ENCODE measurements at regions not wholly inside any gene's neighbourhood (a gene's known extent, or its start where the extent isn't known, plus 50 kb on each side); places are given as distances from the start of the nearest gene placed in this dataset.

DNA sequence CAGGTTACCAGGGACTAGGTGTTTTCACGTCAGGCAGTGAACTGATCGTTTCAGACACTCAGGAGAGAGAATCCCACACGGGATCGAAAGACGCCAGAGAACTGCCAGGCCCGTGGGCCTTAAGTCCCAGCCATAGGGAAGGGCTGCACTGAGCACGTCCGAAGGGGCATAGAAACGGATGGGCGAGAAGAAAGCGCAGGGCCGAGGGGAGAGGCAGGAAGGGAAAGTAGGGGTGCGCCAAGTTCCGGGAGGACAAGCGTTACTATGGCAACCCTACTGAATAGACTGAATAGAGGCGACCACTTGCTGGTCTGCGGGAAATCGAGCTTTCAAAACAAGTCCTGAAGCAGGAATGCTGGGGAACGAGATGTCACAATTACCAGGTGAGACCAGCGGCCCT is 421.3 kb upstream of the NUPR2 start:
- no peak for TF ChIP-seq EZH2 (IDR thresholded peaks at IDR 0.05; ENCODE audit: borderline replicate concordance, low read length)
- TF ChIP-seq, protein P1, sequence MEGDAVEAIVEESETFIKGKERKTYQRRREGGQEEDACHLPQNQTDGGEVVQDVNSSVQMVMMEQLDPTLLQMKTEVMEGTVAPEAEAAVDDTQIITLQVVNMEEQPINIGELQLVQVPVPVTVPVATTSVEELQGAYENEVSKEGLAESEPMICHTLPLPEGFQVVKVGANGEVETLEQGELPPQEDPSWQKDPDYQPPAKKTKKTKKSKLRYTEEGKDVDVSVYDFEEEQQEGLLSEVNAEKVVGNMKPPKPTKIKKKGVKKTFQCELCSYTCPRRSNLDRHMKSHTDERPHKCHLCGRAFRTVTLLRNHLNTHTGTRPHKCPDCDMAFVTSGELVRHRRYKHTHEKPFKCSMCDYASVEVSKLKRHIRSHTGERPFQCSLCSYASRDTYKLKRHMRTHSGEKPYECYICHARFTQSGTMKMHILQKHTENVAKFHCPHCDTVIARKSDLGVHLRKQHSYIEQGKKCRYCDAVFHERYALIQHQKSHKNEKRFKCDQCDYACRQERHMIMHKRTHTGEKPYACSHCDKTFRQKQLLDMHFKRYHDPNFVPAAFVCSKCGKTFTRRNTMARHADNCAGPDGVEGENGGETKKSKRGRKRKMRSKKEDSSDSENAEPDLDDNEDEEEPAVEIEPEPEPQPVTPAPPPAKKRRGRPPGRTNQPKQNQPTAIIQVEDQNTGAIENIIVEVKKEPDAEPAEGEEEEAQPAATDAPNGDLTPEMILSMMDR (conservative IDR thresholded peaks at IDR 0.05 in 1 of 2, IDR thresholded peaks at IDR 0.05 in 1 of 2; ENCODE audit: extremely low read depth in 1 of 2, insufficient read depth in 1 of 2, low read depth in 1 of 2, low read length in 2 of 2): no peak
